ENCODE measurements at regions not wholly inside any gene's neighbourhood (a gene's known extent, or its start where the extent isn't known, plus 50 kb on each side); places are given as distances from the start of the nearest gene placed in this dataset.
A peak's percentile ranks its signal among the peaks of the same experiment; 100 is the strongest.

- H3K9ac ChIP-seq (ENCODE audit: control insufficient read depth, extremely low read depth, insufficient read depth, low read length): no peak overlapping the region
- no peaks in the 10 kb centered on the region for H3K9me1 ChIP-seq (ENCODE audit: control insufficient read depth, extremely low read depth, insufficient read depth, low read length)
- peak overlapping the region; percentile 68 for H2AFZ ChIP-seq (ENCODE audit: control insufficient read depth, low read length)
- TF ChIP-seq CTCF (optimal IDR thresholded peaks at IDR 0.05 in 1 of 3, IDR thresholded peaks at IDR 0.05 in 1 of 3, conservative IDR thresholded peaks at IDR 0.05 in 1 of 3; ENCODE audit: extremely low read depth in 1 of 3, insufficient read depth in 2 of 3, low read length in 3 of 3) (no peak), EZH2 (IDR thresholded peaks at IDR 0.05; ENCODE audit: low read length) (no peak)
- no peaks in the 10 kb centered on the region for H3K79me2 ChIP-seq (ENCODE audit: control insufficient read depth, insufficient read depth, low read length)
- H4K20me1 ChIP-seq (ENCODE audit: control insufficient read depth, extremely low read depth, insufficient read depth, low read length): no peaks in the 10 kb centered on the region
- H3K4me3 ChIP-seq (ENCODE audit: control insufficient read depth in 2 of 3, extremely low read depth in 1 of 3, insufficient read depth in 2 of 3, low read depth in 1 of 3, low read length in 3 of 3): no peak overlapping the region
- no peaks in the 10 kb centered on the region for H3K27me3 ChIP-seq (ENCODE audit: control insufficient read depth, extremely low read depth, insufficient read depth, low read length)
- H3K4me1 ChIP-seq (ENCODE audit: control insufficient read depth, extremely low read depth, insufficient read depth, low read length): peaks cover 16% of the 10 kb centered on the region
- DNase-seq (ENCODE audit: low read depth, low spot score) (no peak), FAIRE-seq (peak; percentile 96)
- no peak overlapping the region for H3K27ac ChIP-seq (ENCODE audit: control insufficient read depth, insufficient read depth, low read length)
- no peaks in the 10 kb centered on the region for H3K36me3 ChIP-seq (ENCODE audit: control insufficient read depth in 2 of 2, extremely low read depth in 1 of 2, insufficient read depth in 2 of 2, low read length in 2 of 2)
- dilution Hi-C loops (cut with MboI; ENCODE audit: extremely low pct_ligation_motif_present, low sequenced_read_pairs): no loop called here
- peaks cover 5% of the 10 kb centered on the region for H3K9me3 ChIP-seq (ENCODE audit: control insufficient read depth, low read depth, low read length)
- H3K4me2 ChIP-seq (ENCODE audit: control insufficient read depth, extremely low read depth, insufficient read depth, low read depth, low read length): peak overlapping the region; percentile 28
Measured at GRCh38 chr5:67283988-67284487, 87.4 kb upstream of the CD180 start.

- H3K27me3 ChIP-seq (ENCODE audit: control insufficient read depth, extremely low read depth, insufficient read depth, low read length): no peaks in the 10 kb centered on the region
- no peak overlapping the region for H3K27ac ChIP-seq (ENCODE audit: control insufficient read depth, insufficient read depth, low read length)
- no peaks in the 10 kb centered on the region for H3K36me3 ChIP-seq (ENCODE audit: control insufficient read depth in 2 of 2, extremely low read depth in 1 of 2, insufficient read depth in 2 of 2, low read length in 2 of 2)
- no peak overlapping the region for H3K4me3 ChIP-seq (ENCODE audit: control insufficient read depth in 2 of 3, extremely low read depth in 1 of 3, insufficient read depth in 2 of 3, low read depth in 1 of 3, low read length in 3 of 3)
- no peak overlapping the region for H3K9ac ChIP-seq (ENCODE audit: control insufficient read depth, extremely low read depth, insufficient read depth, low read length)
- H4K20me1 ChIP-seq (ENCODE audit: control insufficient read depth, extremely low read depth, insufficient read depth, low read length): no peaks in the 10 kb centered on the region
- no peaks in the 10 kb centered on the region for H3K9me1 ChIP-seq (ENCODE audit: control insufficient read depth, extremely low read depth, insufficient read depth, low read length)
- peak overlapping the region; percentile 28 for H3K4me2 ChIP-seq (ENCODE audit: control insufficient read depth, extremely low read depth, insufficient read depth, low read depth, low read length)
- dilution Hi-C loops (cut with MboI; ENCODE audit: extremely low pct_ligation_motif_present, low sequenced_read_pairs): no loop called here
- FAIRE-seq: no peak
- H3K9me3 ChIP-seq (ENCODE audit: control insufficient read depth, low read depth, low read length): peaks cover 9% of the 10 kb centered on the region
- no peaks in the 10 kb centered on the region for H3K79me2 ChIP-seq (ENCODE audit: control insufficient read depth, insufficient read depth, low read length)
- TF ChIP-seq EZH2 (IDR thresholded peaks at IDR 0.05; ENCODE audit: low read length) (no peak), CTCF (optimal IDR thresholded peaks at IDR 0.05 in 1 of 3, IDR thresholded peaks at IDR 0.05 in 1 of 3, conservative IDR thresholded peaks at IDR 0.05 in 1 of 3; ENCODE audit: extremely low read depth in 1 of 3, insufficient read depth in 2 of 3, low read length in 3 of 3) (no peak)
- DNase-seq (ENCODE audit: low read depth, low spot score): no peak
- H2AFZ ChIP-seq (ENCODE audit: control insufficient read depth, low read length): peak overlapping the region; percentile 68
- H3K4me1 ChIP-seq (ENCODE audit: control insufficient read depth, extremely low read depth, insufficient read depth, low read length): peaks cover 16% of the 10 kb centered on the region
Measured at GRCh38 chr5:67283275-67283987, 86.8 kb upstream of the CD180 start.
